Stomach (tissue), 4 donors: ENCODE measurements at regions not wholly inside any gene's neighbourhood (a gene's known extent, or its start where the extent isn't known, plus 50 kb on each side); places are given as distances from the start of the nearest gene placed in this dataset.

Source experiments
- CTCF ChIP-seq, 7 experiments: fragments of 450-650 bp in 4 of 7; fragments of 200-600 bp in 3 of 7; sonication (generic) in 3 of 7; IDR thresholded peaks; one replicate each; pipeline ENCODE4 v1.5.1; 2016 to 2019; ENCODE audit warnings: antibody characterized with exemption in 7 of 7, control low read depth in 2 of 7, mild to moderate bottlenecking in 1 of 7
- EP300 ChIP-seq: sonication (generic); formaldehyde crosslinking; IDR thresholded peaks from one replicate; pipeline ENCODE4 v1.6.1; 2017; ENCODE audit warnings: antibody characterized with exemption
- POLR2A ChIP-seq, 4 donors: fragments of 450-650 bp; IDR thresholded peaks; one replicate each; pipeline ENCODE4 v1.6.1; 2016; ENCODE audit warnings: antibody characterized with exemption in 4 of 4, control low read depth in 2 of 4, mild to moderate bottlenecking in 1 of 4, moderate library complexity in 1 of 4
- POLR2AphosphoS5 ChIP-seq, 3 donors: sonication (generic); formaldehyde crosslinking; IDR thresholded peaks; one replicate each; pipeline ENCODE4 v1.6.1; 2016; ENCODE audit warnings: antibody characterized with exemption in 3 of 3

DNA sequence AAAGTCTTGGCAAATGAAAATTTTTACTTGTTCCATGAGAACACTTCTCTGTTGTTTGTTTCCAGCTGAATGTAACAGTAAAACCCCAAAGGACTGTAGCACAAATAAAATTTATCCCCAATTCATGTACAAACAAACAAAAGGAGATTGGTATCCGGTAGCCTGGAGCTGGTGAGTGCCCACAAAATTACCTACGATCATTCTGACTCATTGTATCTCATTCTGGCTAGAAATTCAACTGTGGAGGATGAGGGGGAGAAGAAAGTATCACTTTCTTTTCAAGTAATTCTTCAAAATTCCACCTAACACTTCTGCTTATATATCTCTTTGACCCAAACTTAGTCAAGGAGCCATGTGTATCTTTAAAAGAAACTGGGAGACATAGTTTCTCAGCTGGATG is 268.5 kb downstream of the ALG10B start:
- TF ChIP-seq EP300 (no peak), CTCF (IDR thresholded peaks at IDR 0.05) (no peak), POLR2A (IDR thresholded peaks at IDR 0.05) (no peak), POLR2AphosphoS5 (IDR thresholded peaks at IDR 0.05) (no peak)
